ENCODE measurements at regions not wholly inside any gene's neighbourhood (a gene's known extent, or its start where the extent isn't known, plus 50 kb on each side); places are given as distances from the start of the nearest gene placed in this dataset.
A peak's percentile ranks its signal among the peaks of the same experiment; 100 is the strongest.

DNA sequence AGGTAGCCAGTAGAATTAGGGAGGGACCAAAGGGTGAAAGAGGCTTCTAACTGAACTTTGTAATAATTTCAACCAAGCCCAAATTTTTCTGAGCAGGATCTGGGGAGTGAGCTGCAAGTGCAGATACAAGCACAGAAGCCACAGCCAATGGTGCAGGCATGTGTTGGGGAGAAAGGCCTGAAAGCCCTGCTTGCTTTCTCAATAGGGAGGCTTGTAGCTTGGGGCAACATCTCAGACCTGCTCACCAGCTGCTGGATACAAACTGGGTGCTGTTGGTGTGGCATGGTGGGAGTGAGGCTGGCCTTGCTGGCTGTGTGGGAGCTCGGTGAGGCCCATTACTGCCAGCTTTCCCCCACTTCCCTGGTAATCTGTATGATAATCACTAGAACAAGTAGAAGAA is 688.5 kb upstream of the SEMA3D start:
- H3K9me3 Mint-ChIP-seq, result peaks cover 19% of the 10 kb centered on the region
- TF ChIP-seq, protein P1, sequence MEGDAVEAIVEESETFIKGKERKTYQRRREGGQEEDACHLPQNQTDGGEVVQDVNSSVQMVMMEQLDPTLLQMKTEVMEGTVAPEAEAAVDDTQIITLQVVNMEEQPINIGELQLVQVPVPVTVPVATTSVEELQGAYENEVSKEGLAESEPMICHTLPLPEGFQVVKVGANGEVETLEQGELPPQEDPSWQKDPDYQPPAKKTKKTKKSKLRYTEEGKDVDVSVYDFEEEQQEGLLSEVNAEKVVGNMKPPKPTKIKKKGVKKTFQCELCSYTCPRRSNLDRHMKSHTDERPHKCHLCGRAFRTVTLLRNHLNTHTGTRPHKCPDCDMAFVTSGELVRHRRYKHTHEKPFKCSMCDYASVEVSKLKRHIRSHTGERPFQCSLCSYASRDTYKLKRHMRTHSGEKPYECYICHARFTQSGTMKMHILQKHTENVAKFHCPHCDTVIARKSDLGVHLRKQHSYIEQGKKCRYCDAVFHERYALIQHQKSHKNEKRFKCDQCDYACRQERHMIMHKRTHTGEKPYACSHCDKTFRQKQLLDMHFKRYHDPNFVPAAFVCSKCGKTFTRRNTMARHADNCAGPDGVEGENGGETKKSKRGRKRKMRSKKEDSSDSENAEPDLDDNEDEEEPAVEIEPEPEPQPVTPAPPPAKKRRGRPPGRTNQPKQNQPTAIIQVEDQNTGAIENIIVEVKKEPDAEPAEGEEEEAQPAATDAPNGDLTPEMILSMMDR (conservative IDR thresholded peaks at IDR 0.05), result no peak

DNA sequence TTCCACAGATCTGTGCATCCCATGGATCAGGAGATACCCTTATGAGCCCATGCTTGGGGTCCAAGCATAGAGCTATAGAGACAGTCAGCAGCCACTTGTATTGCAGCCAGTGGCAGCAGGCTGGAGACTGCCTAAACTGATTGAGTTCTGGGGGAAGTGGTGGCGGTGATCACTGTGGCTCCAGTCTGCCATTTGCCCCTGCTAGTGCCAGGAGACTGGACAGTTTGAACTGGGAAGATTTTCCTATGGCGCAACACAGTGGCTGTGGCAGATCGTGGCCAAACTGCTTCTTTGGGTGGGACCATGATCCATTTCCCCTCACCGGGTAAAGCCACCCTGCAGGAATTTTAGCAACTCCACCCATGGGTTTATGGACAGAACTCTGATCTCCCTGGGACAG is 679.7 kb upstream of the SEMA3D start:
- H3K36me3 ChIP-seq (ENCODE audit: control insufficient read depth, insufficient read depth, low read length), result no peaks in the 10 kb centered on the region
- H3K9me3 Mint-ChIP-seq, result peaks cover 22% of the 10 kb centered on the region
- H3K36me3 Mint-ChIP-seq (ENCODE audit: low read depth), result no peaks in the 10 kb centered on the region
- H3K27ac ChIP-seq (ENCODE audit: low read depth, low read length), result no peak overlapping the region
- no peak for DNase-seq
- H3K27me3 ChIP-seq (ENCODE audit: control insufficient read depth, insufficient read depth, low read length, poor library complexity, severe bottlenecking), result no peaks in the 10 kb centered on the region
- H3K9me3 ChIP-seq (ENCODE audit: control insufficient read depth, low read length), result peaks cover 17% of the 10 kb centered on the region
- H3K27me3 Mint-ChIP-seq (ENCODE audit: insufficient read depth), result no peaks in the 10 kb centered on the region
- TF ChIP-seq, protein P1 (conservative IDR thresholded peaks at IDR 0.05), result no peak
- H3K4me1 Mint-ChIP-seq, result no peaks in the 10 kb centered on the region
- no peak overlapping the region for H3K9ac ChIP-seq (ENCODE audit: extremely low read depth, low read length, poor library complexity, severe bottlenecking)
- H3K4me1 ChIP-seq (ENCODE audit: control insufficient read depth, insufficient read depth, low read length), result no peaks in the 10 kb centered on the region
- no peak overlapping the region for H3K4me3 Mint-ChIP-seq
- 98 to 100% methylated on average over 3 to 4 of the region's 4 CpGs for WGBS, 2 experiments (ENCODE audit: insufficient coverage in 1 of 2, insufficient read length in 1 of 2)
- no peak overlapping the region for H3K27ac Mint-ChIP-seq
- H3K4me3 ChIP-seq (ENCODE audit: low read length), result no peak overlapping the region

More for the DNA sequence above, 688.5 kb upstream of the SEMA3D start:
- Mint-ChIP-seq H3K27ac (peak overlapping the region; percentile 59), H3K27me3 (ENCODE audit: insufficient read depth) (no peaks in the 10 kb centered on the region), H3K4me1 (peaks cover 16% of the 10 kb centered on the region), H3K4me3 (no peak overlapping the region), H3K36me3 (ENCODE audit: low read depth) (no peaks in the 10 kb centered on the region)
- no peaks in the 10 kb centered on the region for H3K27me3 ChIP-seq (ENCODE audit: control insufficient read depth, insufficient read depth, low read length, poor library complexity, severe bottlenecking)
- no peaks in the 10 kb centered on the region for H3K36me3 ChIP-seq (ENCODE audit: control insufficient read depth, insufficient read depth, low read length)
- H3K9me3 ChIP-seq (ENCODE audit: control insufficient read depth, low read length), result peaks cover 9% of the 10 kb centered on the region
- peaks cover 3% of the 10 kb centered on the region for H3K4me1 ChIP-seq (ENCODE audit: control insufficient read depth, insufficient read depth, low read length)
- peak overlapping the region; percentile 57 for H3K4me3 ChIP-seq (ENCODE audit: low read length)
- no CpG with 5 or more reads among the region's 1 CpG for WGBS, 2 experiments (ENCODE audit: insufficient coverage in 1 of 2, insufficient read length in 1 of 2)
- H3K27ac ChIP-seq (ENCODE audit: low read depth, low read length), result no peak overlapping the region
- no peak overlapping the region for H3K9ac ChIP-seq (ENCODE audit: extremely low read depth, low read length, poor library complexity, severe bottlenecking)
- DNase-seq, result peak; percentile 50

DNA sequence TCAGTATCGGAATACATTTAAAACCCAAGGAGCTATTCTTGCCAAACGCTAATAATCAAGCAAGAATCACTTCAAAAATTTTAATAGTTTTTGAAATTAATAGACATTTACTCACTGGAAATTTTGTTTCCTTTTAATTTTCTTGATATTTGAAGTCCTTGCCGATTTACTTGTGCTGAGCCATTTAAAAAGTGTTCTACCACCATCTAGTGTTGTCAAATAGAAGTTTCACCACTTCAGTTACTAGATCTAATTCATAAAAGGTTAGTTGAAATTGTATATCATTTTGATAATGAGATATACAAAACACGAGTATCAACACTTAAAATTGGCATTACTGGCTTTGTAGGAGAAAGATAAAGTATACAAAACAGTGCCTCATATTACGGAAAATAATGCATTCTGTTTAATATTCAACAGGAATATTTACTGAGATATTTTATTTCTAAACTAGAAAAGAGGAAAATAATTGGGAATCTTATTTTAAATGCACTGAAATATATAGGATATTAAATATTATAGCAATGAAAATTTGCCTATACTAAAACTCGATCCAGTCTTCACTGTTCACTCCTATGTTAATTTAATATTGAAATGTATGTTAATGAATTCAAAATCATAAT is 664.8 kb upstream of the SEMA3D start:
- no peak overlapping the region for H3K27ac Mint-ChIP-seq
- no peaks in the 10 kb centered on the region for H3K4me1 Mint-ChIP-seq
- Histone ChIP-seq H3K27me3 (ENCODE audit: control insufficient read depth, insufficient read depth, low read length, poor library complexity, severe bottlenecking) (no peaks in the 10 kb centered on the region), H3K4me1 (ENCODE audit: control insufficient read depth, insufficient read depth, low read length) (no peaks in the 10 kb centered on the region), H3K27ac (ENCODE audit: low read depth, low read length) (no peak overlapping the region), H3K4me3 (ENCODE audit: low read length) (no peak overlapping the region), H3K9ac (ENCODE audit: extremely low read depth, low read length, poor library complexity, severe bottlenecking) (no peak overlapping the region), H3K36me3 (ENCODE audit: control insufficient read depth, insufficient read depth, low read length) (no peaks in the 10 kb centered on the region), H3K9me3 (ENCODE audit: control insufficient read depth, low read length) (no peaks in the 10 kb centered on the region)
- no peak overlapping the region for H3K4me3 Mint-ChIP-seq
- WGBS, 2 experiments (ENCODE audit: insufficient coverage in 1 of 2, insufficient read length in 1 of 2), result 52% methylated on average over 5 of the region's 6 CpGs; no CpG with 5 or more reads in 1 of the 2 experiments
- no peaks in the 10 kb centered on the region for H3K27me3 Mint-ChIP-seq (ENCODE audit: insufficient read depth)
- no peak for DNase-seq
- no peaks in the 10 kb centered on the region for H3K36me3 Mint-ChIP-seq (ENCODE audit: low read depth)
- TF ChIP-seq, protein P1 (conservative IDR thresholded peaks at IDR 0.05), result peak; percentile 80
- H3K9me3 Mint-ChIP-seq, result no peaks in the 10 kb centered on the region
